GM18861 (cell line): ENCODE measurements at regions not wholly inside any gene's neighbourhood (a gene's known extent, or its start where the extent isn't known, plus 50 kb on each side); places are given as distances from the start of the nearest gene placed in this dataset.

Experiments
- ATAC-seq: cut with Tn5 transposase; IDR thresholded peaks from one replicate; pipeline ENCODE4 v1.9.1; 2021; ENCODE audit not compliant: unreplicated experiment

GRCh38 chr16:73326221-73326620, 278.3 kb upstream of the ZFHX3 start:
- no peak for ATAC-seq

DNA sequence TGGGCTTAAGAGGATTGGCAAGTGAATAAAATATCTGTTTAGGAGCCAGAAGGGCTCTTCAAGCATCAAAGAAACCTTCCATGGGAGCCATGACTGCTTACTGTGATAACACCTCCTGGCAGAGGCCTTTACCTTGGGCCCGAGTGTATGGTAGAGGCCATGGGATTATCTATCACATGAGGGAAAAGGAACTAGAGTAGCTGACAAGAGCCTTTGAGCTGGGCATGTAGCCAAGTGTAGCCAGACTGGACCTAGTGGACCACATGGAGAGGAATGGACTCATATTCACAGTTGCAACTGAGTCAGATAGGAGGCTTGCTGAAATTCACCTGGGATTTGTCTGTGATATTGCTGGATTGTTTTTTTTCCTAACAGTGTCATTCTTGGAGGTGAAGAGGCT, 276.0 kb upstream of the ZFHX3 start:
- ATAC-seq: no peak

DNA sequence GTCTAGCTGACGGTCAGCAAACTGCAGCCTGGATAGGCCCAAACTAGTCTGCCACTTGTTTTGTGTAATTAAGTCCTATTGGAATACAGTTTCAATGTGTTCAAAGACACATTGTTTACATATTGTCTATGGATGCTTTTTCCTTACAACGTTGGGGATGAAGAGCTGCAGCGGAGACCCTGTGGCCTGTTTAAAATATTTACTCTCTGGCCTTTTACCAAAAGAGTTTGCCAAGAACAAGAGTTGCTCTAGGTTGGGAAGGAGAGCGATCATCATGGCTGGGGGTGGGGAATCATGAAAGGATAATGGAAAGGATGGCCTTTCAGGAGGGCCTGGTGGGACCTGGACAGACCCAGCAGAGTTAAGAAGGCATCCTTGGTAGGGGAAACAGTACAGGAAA, 274.9 kb upstream of the ZFHX3 start:
- no peak for ATAC-seq

DNA sequence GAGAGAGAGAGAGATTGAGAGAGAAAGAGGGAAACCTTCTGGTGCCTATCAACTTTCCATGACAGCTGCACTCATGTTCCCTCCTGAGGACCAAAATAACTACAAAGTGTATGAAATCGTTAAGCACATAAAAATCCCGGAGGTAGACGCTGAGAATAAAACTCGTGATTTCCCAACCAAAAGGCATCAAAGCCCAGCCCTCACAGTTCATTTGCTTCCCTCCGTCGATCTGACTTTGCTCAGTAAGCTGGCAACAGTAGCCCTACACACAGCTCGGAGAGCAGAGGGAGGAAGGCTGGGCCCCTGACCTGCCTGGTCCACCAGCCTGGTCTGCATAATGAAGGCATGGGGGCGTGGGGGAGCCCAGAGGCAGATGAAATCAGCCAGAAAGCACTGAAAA, 273.9 kb upstream of the ZFHX3 start:
- no peak for ATAC-seq

GRCh38 chr16:73319737-73320136, 271.8 kb upstream of the ZFHX3 start:
- ATAC-seq: no peak

GRCh38 chr16:73319261-73319660, 271.3 kb upstream of the ZFHX3 start:
- ATAC-seq: no peak

- ATAC-seq: no peak
Measured at GRCh38 chr16:73317321-73317857, 269.5 kb upstream of the ZFHX3 start.

DNA sequence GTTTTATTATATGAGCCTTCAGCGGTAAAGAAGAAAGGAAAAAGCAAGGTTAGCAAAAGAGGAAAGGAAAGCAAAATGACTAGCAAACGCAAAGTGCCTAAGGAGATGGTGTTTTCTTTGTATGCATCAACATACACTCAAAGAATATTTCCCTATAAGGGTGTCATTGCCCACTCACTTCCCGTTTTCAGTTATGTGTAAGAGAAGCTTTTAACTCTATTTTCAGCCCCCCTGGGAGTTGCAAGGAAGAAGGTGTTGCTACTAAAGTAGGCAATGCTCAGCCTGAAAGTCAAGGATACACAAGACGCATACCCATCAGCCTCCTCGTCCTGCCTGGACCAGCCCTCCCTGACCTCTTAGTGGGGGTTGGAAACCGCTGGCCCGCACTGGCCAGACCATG, 267.7 kb upstream of the ZFHX3 start:
- peak; percentile 89 for ATAC-seq

DNA sequence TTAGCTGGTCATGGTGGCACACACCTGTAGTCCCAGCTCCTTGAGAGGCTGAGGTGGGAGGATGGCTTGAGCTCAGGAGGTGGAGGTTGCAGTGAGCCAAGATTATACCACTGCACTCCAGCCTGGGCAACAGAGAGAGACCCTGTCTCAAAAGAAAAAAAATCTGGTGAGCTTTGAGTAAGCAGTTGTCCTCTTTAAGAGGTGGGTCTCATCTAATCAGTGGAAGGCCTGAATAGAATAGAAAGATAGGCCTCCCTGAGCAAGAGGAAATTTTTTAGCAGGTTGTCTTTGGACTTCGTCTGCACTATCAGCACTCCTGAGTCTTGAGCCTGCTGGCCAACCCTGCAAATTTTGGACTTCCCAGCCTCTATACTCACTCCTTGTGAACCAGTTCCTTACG, 266.0 kb upstream of the ZFHX3 start:
- ATAC-seq: no peak

DNA sequence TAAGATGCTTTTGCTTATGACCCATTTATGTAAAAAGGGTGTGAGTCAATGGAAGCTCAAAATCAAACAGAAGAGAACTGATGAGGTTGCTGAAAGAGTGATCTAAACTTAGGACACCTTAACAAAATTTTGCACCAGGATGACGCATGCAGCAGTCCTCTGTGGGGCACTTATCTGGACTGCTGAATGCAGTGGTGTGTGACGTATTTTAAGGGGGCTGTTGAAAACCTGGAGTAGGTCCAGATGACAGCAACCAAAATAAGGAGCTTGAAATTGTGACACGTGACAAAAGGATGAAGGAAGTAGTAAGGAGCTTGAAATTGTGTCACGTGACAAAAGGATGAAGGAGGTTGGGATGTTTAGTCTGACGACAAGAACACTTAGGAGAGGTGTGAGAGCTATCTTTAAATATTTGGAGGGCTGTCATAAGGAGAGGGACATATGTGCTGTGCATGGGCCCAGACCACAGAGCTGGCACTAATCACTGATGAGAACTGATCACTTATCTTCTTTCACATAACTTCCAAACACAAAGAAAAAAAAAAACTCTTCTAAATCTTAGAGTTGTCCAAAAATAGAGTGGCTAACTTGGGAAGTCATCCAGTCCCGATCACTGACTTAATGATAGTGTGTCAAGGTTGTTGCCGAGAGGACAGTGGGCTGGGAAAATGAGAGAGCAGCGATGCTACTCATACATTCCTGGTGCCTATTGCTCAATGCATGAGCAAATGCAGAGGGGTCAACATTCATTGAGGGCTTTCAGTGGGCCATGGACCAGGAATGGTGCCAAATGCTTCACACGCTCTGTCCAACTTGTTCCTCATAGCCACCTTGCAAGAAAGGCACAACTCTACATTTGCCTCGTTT, 264.2 kb upstream of the ZFHX3 start:
- ATAC-seq: no peak

DNA sequence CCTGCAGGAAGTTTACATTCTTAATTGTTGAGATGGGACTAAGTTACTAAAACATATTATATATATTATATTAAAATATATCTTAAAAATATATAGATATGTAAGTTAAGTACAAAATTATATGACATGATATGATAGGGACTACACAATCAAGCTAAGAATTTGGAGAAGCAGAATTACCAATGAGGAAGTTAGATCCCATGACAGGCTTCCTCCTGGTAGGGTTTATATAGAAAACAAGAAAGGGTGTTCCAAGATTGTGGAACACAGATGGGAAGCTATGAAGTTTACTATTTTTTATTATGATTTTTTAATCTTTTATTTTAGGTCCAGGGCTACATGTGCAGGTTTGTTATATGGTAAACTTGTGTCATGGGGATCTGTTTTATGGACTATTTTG, 260.8 kb upstream of the ZFHX3 start:
- ATAC-seq: no peak

DNA sequence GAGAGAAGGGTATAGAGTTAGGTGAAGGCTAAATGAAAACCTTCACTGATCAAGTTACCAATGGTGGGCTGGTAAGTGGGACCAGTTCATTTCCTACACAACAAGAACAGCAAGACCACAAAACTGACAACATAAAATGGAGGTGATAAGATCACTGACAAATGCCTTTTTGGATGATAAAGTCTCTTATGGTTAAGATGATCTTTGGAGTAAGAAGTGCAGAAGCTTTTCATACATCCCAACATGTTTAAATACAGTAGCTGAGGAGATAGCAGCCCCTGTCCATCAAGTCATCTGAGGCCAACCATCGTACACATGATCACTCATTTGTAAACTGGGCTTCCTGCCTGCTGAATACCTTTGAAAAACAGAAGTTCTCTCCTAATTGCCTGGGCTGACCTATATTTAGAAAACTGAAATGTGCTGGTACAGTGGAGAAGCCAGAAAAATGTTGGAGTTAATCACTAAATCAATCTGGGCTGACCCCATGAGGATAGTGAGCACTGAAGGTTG, 259.0 kb upstream of the ZFHX3 start:
- ATAC-seq: no peak

DNA sequence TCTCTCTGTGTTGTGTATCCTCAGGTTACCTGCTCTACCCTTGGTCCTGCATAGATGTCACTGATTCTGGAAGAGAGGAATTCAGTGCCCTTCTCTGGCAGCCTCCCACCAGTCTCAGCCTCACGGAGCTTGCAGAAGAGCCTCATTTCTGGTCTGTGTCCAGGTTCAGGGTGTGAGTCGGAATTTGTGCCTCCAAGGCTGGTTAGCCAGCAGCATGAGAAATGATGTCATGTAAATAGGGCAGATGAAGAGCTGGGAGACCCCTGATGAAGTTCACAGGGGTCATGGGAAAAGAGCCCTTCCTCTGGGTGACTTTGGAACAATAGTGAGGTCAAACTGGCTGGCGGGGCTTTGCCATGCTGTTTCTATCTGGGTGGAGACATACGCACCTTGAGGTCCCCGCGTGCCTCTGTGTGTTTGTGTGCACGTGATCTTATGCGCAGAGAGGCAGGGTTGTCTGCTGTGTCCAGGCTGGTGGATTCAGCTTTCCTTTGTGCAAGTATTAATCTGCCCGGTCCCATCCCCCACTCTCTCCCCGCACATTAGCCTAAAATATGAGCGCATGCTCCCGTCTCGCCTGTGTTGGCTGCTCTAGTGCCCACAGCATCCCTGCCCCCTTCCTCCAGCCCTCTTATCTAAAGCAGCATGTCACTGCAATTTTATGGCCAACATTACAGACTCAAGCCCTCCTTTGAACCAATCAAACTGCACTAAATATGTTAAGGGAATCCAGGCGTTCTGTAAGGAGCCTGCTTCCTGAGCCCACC, 256.3 kb upstream of the ZFHX3 start:
- ATAC-seq: no peak

- no peak for ATAC-seq
Measured at GRCh38 chr16:73302942-73303341, 255.0 kb upstream of the ZFHX3 start.

DNA sequence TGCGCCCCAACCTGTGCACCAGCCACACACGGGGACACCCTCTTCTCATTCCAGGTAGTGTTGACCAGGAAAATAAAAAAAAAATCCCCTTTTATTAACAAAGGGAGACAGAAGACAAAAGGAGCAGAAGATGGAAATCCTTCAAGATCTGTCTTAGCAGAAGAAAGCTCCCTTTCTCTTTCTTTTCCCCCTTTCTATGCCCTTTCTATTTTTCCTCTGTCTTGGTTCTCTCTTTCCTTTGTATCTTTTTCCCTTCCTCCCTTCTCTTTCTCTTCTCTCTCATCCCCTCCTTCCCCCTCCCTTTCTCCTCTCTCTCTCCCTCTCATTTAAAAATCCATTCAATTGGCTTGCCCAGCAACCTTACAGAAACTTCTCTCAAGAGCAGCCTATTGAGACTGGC, 254.1 kb upstream of the ZFHX3 start:
- no peak for ATAC-seq

GRCh38 chr16:73299346-73299745, 251.4 kb upstream of the ZFHX3 start:
- ATAC-seq: no peak

- no peak for ATAC-seq
Measured at GRCh38 chr16:73298562-73298961, 250.6 kb upstream of the ZFHX3 start.

- ATAC-seq: no peak
Measured at GRCh38 chr16:73290258-73290657, 242.3 kb upstream of the ZFHX3 start.

GRCh38 chr16:73289232-73289631, 241.3 kb upstream of the ZFHX3 start:
- peak; percentile 80 for ATAC-seq

DNA sequence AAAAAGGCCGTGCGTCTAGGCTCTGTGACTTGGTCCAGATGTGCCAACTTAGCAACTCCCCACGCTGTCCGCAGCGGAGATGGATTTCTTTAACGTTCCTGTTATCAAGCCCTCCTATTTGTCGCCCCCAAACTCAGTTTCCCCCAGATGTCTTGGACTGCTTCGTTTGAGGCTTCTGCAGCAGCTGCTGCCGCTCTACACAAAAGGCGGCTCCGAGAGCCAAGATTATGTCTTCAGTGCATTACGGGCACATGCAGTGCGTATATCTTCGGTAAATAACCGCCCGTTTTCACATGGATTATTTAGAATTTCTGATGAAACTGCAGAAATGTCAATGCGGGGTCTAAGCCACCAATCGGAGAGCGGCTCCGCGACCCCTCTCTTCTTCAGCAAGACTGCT, 240.6 kb upstream of the ZFHX3 start:
- no peak for ATAC-seq

DNA sequence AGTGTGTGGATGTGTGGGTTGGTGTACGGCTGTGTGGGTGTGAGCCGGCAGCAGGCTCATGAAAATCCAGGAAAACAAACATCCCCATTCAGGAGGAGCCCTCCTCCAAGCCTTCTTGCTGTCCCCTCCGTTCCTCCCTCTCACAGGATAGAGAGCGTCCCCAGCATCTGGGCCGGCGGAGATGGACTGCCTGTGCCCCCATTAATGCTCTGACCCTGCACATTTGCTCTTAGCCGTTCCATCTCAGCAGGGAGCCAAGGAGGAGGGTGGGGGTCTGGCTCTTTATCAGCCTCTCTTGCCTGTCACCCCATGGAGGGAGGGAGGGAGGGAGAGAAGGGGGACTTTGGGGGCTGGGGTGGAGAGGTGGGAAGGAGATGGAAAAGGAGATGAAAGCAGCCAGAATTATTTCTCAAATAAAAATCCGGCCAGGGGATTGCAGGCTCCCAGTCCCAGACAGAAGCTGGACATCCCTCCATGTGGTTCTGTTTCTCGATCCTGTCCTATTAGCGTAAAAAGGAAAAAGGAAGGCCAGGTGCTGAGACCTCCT, 240.0 kb upstream of the ZFHX3 start:
- no peak for ATAC-seq
